Peyer's patch (tissue), 4 donors: ENCODE measurements at regions not wholly inside any gene's neighbourhood (a gene's known extent, or its start where the extent isn't known, plus 50 kb on each side); places are given as distances from the start of the nearest gene placed in this dataset.
"Not testable (repeated sequence)": the region's sequence is repeated elsewhere in the genome, so short reads cannot be mapped to it uniquely, and the experiment has no call there.

Experiments
- DNase-seq, 3 donors: peaks; one replicate each; pipeline ENCODE4 v3.0.0-alpha.2; 2017 to 2019
- H3K27ac ChIP-seq, 4 donors: fragments of 200-600 bp; sonication (generic); one replicate each; pipeline ENCODE4 v1.5.1; 2016 to 2019
- H3K27me3 ChIP-seq, 2 donors: fragments of 200-600 bp; sonication (generic); one replicate each; pipeline ENCODE4 v1.5.1; 2019
- H3K36me3 ChIP-seq, 3 donors: fragments of 200-600 bp; sonication (generic); one replicate each; pipeline ENCODE4 v1.5.1; 2016 to 2019
- H3K4me1 ChIP-seq, 4 donors: fragments of 200-600 bp; sonication (generic); one replicate each; pipeline ENCODE4 v1.5.1; 2016 to 2019
- H3K4me3 ChIP-seq, 4 donors: fragments of 200-600 bp; sonication (generic); 1 replicate in 3 of 4; 2 replicates in 1 of 4; pipeline ENCODE4 v1.5.1; 2016 to 2019; ENCODE audit warnings: mild to moderate bottlenecking in 1 of 4
- H3K9me3 ChIP-seq, 4 donors: fragments of 200-600 bp; sonication (generic); one replicate each; pipeline ENCODE4 v1.5.1; 2016 to 2019; ENCODE audit warnings: mild to moderate bottlenecking in 1 of 4
- CTCF ChIP-seq, 6 experiments: fragments of 450-650 bp in 4 of 6; fragments of 200-600 bp in 2 of 6; sonication (generic) in 1 of 6; IDR thresholded peaks; one replicate each; pipeline ENCODE4 v1.5.1; 2017 to 2019; ENCODE audit warnings: antibody characterized with exemption in 6 of 6, mild to moderate bottlenecking in 3 of 6, moderate library complexity in 1 of 6
- POLR2A ChIP-seq, 2 donors: fragments of 450-650 bp; IDR thresholded peaks; one replicate each; pipeline ENCODE4 v1.5.1; 2017; ENCODE audit warnings: antibody characterized with exemption in 2 of 2, mild to moderate bottlenecking in 2 of 2, moderate library complexity in 2 of 2

- peaks cover 0 to 9% (median 0%) of the 10 kb centered on the region in 4 donors for H3K4me1 ChIP-seq
- H3K9me3 ChIP-seq: no peaks in the 10 kb centered on the region
- TF ChIP-seq POLR2A (IDR thresholded peaks at IDR 0.05) (no peak), CTCF (IDR thresholded peaks at IDR 0.05) (no peak)
- H3K36me3 ChIP-seq: no peaks in the 10 kb centered on the region
- H3K27ac ChIP-seq: no peak overlapping the region
- no peak for DNase-seq
- H3K4me3 ChIP-seq: no peak overlapping the region
- H3K27me3 ChIP-seq: no peaks in the 10 kb centered on the region
Measured at GRCh38 chr10:31207636-31208035, 111.4 kb upstream of the ZEB1 start.

GRCh38 chr10:31209478-31209877, 109.5 kb upstream of the ZEB1 start:
- no peak overlapping the region for H3K4me3 ChIP-seq
- no peak overlapping the region for H3K27ac ChIP-seq
- H3K27me3 ChIP-seq: no peaks in the 10 kb centered on the region
- TF ChIP-seq CTCF (IDR thresholded peaks at IDR 0.05): no peak
- TF ChIP-seq POLR2A (IDR thresholded peaks at IDR 0.05): no peak
- no peak for DNase-seq
- no peaks in the 10 kb centered on the region for H3K4me1 ChIP-seq
- no peaks in the 10 kb centered on the region for H3K9me3 ChIP-seq
- H3K36me3 ChIP-seq: no peaks in the 10 kb centered on the region

GRCh38 chr10:31210190-31210589, 108.8 kb upstream of the ZEB1 start:
- H3K27me3 ChIP-seq: no peaks in the 10 kb centered on the region
- no peaks in the 10 kb centered on the region for H3K36me3 ChIP-seq
- no peaks in the 10 kb centered on the region for H3K9me3 ChIP-seq
- H3K4me3 ChIP-seq: no peak overlapping the region
- no peak for DNase-seq
- H3K27ac ChIP-seq: no peak overlapping the region
- no peaks in the 10 kb centered on the region for H3K4me1 ChIP-seq
- TF ChIP-seq CTCF (IDR thresholded peaks at IDR 0.05) (no peak), POLR2A (IDR thresholded peaks at IDR 0.05) (no peak)

- Histone ChIP-seq H3K4me1 (no peaks in the 10 kb centered on the region), H3K27me3 (no peaks in the 10 kb centered on the region), H3K4me3 (no peak overlapping the region), H3K27ac (no peak overlapping the region), H3K36me3 (no peaks in the 10 kb centered on the region), H3K9me3 (no peaks in the 10 kb centered on the region)
- DNase-seq: no peak
- TF ChIP-seq POLR2A (IDR thresholded peaks at IDR 0.05) (no peak), CTCF (IDR thresholded peaks at IDR 0.05) (no peak)
Measured at GRCh38 chr10:31213959-31214358, 105.1 kb upstream of the ZEB1 start.

GRCh38 chr10:31215052-31215451, 104.0 kb upstream of the ZEB1 start:
- Histone ChIP-seq H3K4me1 (no peaks in the 10 kb centered on the region), H3K9me3 (no peaks in the 10 kb centered on the region), H3K27ac (no peak overlapping the region), H3K27me3 (no peaks in the 10 kb centered on the region), H3K36me3 (no peaks in the 10 kb centered on the region), H3K4me3 (no peak overlapping the region)
- TF ChIP-seq CTCF (IDR thresholded peaks at IDR 0.05) (no peak), POLR2A (IDR thresholded peaks at IDR 0.05) (no peak)
- no peak for DNase-seq

GRCh38 chr10:31219306-31219705, 99.7 kb upstream of the ZEB1 start:
- no peak overlapping the region for H3K27ac ChIP-seq
- no peak for DNase-seq
- no peaks in the 10 kb centered on the region for H3K9me3 ChIP-seq
- no peaks in the 10 kb centered on the region for H3K27me3 ChIP-seq
- TF ChIP-seq POLR2A (IDR thresholded peaks at IDR 0.05) (no peak), CTCF (IDR thresholded peaks at IDR 0.05) (no peak)
- no peak overlapping the region for H3K4me3 ChIP-seq
- H3K36me3 ChIP-seq: no peaks in the 10 kb centered on the region
- no peaks in the 10 kb centered on the region for H3K4me1 ChIP-seq

GRCh38 chr10:31228780-31229179, 90.2 kb upstream of the ZEB1 start:
- not testable (repeated sequence) for DNase-seq, H3K27me3 ChIP-seq, H3K4me3 ChIP-seq, H3K4me1 ChIP-seq, H3K36me3 ChIP-seq, H3K27ac ChIP-seq, H3K9me3 ChIP-seq
